ENCODE measurements at regions not wholly inside any gene's neighbourhood (a gene's known extent, or its start where the extent isn't known, plus 50 kb on each side); places are given as distances from the start of the nearest gene placed in this dataset.

GRCh38 chr4:187276736-187277408, 553.2 kb upstream of the FAT1 start:
- no peak for FAIRE-seq
- H3K36me3 ChIP-seq (ENCODE audit: control insufficient read depth in 2 of 4, insufficient read depth in 4 of 4, low read length in 3 of 4) = no peaks in the 10 kb centered on the region
- H3K9ac ChIP-seq (replicated peaks in 1 of 4; ENCODE audit: extremely low read depth in 1 of 4, low read depth in 3 of 4, low read length in 3 of 4) = no peak overlapping the region
- no peak for DNase-seq (ENCODE audit: low read depth in 1 of 2, low spot score in 2 of 2)
- H3K4me3 ChIP-seq (ENCODE audit: extremely low read depth in 1 of 4, insufficient read depth in 2 of 4, low read depth in 3 of 4, low read length in 4 of 4) = no peak overlapping the region
- no peak overlapping the region for H2BK15ac ChIP-seq (ENCODE audit: low read length)
- H4K20me1 ChIP-seq (replicated peaks in 1 of 2; ENCODE audit: control insufficient read depth in 1 of 2, insufficient read depth in 2 of 2, low read length in 2 of 2) = no peaks in the 10 kb centered on the region
- H3K27ac ChIP-seq (ENCODE audit: low read depth, low read length) = no peak overlapping the region
- no peak overlapping the region for H3K4ac ChIP-seq (replicated peaks; ENCODE audit: insufficient read length, low read depth, low read length)
- no peaks in the 10 kb centered on the region for H3K79me2 ChIP-seq (ENCODE audit: control insufficient read depth in 1 of 2, insufficient read depth in 2 of 2, low read length in 2 of 2)
- no peak overlapping the region for H3K14ac ChIP-seq (ENCODE audit: insufficient read length)
- POLR2A ChIA-PET (ENCODE audit: partially characterized antibody) = no interaction called here
- H2BK20ac ChIP-seq (ENCODE audit: low read length) = no peak overlapping the region
- no peaks in the 10 kb centered on the region for H3K27me3 ChIP-seq (replicated peaks in 1 of 4; ENCODE audit: control insufficient read depth in 3 of 4, extremely low read depth in 1 of 4, insufficient read depth in 3 of 4, low read length in 3 of 4)
- no peak overlapping the region for H3K56ac ChIP-seq (replicated peaks; ENCODE audit: insufficient read length, low read depth, low read length)
- H3K4me2 ChIP-seq (ENCODE audit: insufficient read depth in 1 of 2, low read depth in 2 of 2, low read length in 2 of 2) = no peak overlapping the region
- H2BK120ac ChIP-seq (replicated peaks; ENCODE audit: low read depth, low read length) = no peak overlapping the region
- H3K79me1 ChIP-seq (ENCODE audit: low read depth, low read length) = no peaks in the 10 kb centered on the region
- no peak overlapping the region for H2BK5ac ChIP-seq (ENCODE audit: low read depth, low read length)
- H2BK12ac ChIP-seq (ENCODE audit: low read depth, low read length) = no peak overlapping the region
- no peak overlapping the region for H2AK5ac ChIP-seq (ENCODE audit: low read depth, low read length)
- no peak overlapping the region for H4K5ac ChIP-seq (ENCODE audit: insufficient read length, low read depth, low read length)
- CTCF ChIA-PET (ENCODE audit: partially characterized antibody) = interaction anchor here (0.6 kb wide), 1 partner anchor 38 kb away, joined by 3 read pairs; no protein-coding TSS in a partner anchor
- H3K23ac ChIP-seq (ENCODE audit: insufficient read length) = no peak overlapping the region
- H2AFZ ChIP-seq (ENCODE audit: low read length) = no peak overlapping the region; the same call in 1 of the 2 replicates
- H4K8ac ChIP-seq (ENCODE audit: extremely low read depth, insufficient read depth, low read length) = no peak overlapping the region
- no peaks in the 10 kb centered on the region for H3K4me1 ChIP-seq (replicated peaks in 1 of 4; ENCODE audit: control insufficient read depth in 3 of 4, insufficient read depth in 4 of 4, low read length in 3 of 4)
- WGBS, 2 experiments (ENCODE audit: extremely low coverage in 1 of 2, insufficient coverage in 1 of 2, insufficient read length in 1 of 2, insufficient replicate concordance in 2 of 2, low coverage in 1 of 2, low lambda C conversion rate in 2 of 2, missing lambda C conversion rate in 1 of 2) = 83% methylated on average over 7 of the region's 7 CpGs; no CpG with 5 or more reads in 1 of the 2 experiments
- H3K18ac ChIP-seq (ENCODE audit: extremely low read depth, low read length) = no peak overlapping the region
- no peak overlapping the region for H4K91ac ChIP-seq (replicated peaks; ENCODE audit: insufficient read length, low read length)
- H3K9me3 ChIP-seq (ENCODE audit: insufficient read depth in 2 of 2, low read depth in 1 of 2, low read length in 1 of 2) = no peaks in the 10 kb centered on the region
- no peaks in the 10 kb centered on the region; the same call in 1 of the 2 replicates for H3K23me2 ChIP-seq (ENCODE audit: low read depth, low read length)
- TF ChIP-seq BACH1 (IDR thresholded peaks at IDR 0.05; ENCODE audit: low read length) = no peak

Data from H1 (cell line).